COLO668 (cell line): ENCODE measurements at regions not wholly inside any gene's neighbourhood (a gene's known extent, or its start where the extent isn't known, plus 50 kb on each side); places are given as distances from the start of the nearest gene placed in this dataset.

Source experiments
- DNase-seq: peaks from one replicate; lab custom pipeline; 2025; ENCODE audit not compliant: unreplicated experiment; lab: John Stamatoyannopoulos, UW

DNA sequence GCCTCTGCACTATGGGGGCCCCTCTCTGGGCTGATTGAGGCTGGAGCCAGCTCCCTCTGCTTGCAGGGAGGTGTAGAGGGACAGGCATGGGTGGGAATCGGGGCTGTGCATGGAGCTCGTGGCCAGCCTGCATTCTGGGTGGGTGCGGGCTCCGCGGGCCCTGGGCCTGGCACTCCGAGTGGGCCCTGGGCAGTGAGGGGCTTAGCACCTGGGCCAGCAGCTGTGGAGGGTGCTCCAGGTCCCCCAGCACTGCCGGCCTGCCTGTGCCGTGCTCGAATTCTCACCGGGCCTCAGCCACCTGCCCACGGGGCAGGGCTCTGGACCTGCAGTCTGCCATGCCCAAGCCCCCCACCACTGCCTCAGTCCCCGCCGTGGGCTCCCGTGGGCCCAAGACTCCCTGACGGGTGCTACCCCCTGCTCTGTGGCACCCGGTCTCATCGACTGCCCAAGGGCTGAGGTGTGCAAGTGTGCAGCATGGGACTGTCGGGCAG, 681.2 kb downstream of the PDHA2 start:
- no peak for DNase-seq

DNA sequence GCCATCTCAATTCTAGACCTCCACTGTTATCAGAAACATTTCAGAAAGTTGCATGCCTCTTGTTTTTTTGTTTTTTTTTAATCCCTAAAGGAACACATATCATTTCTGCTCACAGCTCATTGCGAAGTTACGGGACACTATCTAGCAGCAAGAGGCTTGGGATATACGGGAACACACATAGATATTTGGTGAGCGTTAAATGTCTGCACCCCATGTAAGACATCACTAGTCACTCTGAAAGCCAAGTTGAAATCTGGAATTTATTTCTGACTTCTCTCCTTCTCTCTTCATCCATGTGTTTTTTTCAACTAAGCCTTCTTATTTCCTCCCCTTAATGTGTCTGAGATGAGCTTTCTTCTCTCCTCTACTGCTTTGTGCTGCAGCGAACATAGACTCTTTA, 683.7 kb downstream of the PDHA2 start:
- DNase-seq = no peak

DNA sequence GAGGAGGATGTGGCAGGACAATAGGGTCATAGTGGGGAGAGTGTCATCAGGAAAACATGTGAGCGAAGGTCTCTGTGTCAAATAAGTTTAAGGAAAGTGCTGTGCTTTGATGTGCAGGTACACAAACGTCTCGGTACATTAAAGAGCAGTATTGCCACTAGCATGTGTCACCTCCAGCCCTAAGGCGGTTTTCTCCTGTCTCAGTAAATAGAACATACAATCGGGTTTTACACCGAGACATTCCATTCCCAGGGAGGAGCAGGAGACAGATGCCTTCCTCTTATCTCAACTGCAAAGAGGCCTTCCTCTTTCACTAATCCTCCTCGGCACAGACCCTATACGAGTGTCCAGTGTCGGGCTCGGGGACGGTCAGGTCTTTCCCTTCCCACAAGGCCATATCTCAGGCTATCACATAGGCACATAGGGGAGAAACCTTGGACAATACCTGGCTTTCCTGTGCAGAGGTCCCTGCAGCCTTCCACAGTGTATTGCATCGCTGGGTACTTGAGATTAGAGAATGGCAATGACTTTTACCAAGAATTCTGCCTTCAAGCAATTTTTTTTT, 684.5 kb downstream of the PDHA2 start:
- DNase-seq = no peak

DNA sequence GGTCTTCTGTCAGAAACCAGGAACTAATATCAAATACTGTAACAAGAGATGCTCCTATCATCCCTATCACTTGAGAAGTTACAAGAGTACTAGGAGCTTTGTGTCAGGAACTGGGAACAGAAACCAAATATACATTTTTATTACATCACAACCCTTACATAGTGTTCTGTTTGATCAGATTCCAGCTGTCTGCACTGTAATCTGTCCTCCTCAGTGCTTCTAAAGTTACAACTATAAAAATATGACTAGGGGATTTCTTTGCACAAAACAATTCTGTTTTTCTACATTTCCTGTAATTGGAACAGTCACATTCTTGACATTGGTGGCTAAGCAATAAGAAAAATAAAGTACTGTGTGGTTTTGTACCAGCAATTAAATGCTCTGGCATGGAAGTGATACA, 686.0 kb downstream of the PDHA2 start:
- DNase-seq = no peak

DNA sequence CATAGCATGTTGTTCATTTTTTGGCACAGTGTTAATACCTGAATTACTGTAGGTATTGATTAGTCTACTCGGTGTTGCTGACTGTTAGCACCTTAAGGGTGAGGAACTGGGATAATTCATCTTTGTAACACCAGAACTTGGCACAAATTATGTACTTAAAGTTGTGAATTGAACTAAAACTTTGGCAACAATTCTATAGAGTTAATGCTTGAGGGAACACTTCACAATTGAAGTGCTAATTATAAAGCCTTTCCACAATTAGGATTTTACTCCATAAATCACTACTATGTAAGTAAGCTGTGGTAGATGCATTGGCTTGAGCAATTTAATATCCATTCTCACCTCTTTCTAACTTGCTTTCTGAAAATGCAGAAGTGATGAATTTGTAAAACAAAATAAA, 686.7 kb downstream of the PDHA2 start:
- DNase-seq = no peak

DNA sequence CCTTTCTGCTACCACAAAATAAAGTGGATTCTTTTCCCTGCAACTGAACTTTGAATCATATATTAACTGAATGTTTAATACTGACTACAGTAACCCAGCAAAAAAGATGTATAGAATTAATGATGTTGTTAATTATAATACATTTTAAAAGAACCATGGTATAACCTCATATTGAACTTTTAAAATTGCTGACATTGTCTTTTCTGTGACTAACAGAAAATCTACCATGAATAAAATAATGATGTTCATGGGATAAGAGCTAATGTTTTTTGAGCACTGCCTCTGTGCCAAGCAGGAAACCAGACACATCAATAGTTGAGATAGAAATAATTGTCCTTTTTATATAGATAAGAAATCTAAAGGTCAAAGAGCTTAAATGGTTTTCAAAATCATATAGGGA, 691.9 kb downstream of the PDHA2 start:
- no peak for DNase-seq

DNA sequence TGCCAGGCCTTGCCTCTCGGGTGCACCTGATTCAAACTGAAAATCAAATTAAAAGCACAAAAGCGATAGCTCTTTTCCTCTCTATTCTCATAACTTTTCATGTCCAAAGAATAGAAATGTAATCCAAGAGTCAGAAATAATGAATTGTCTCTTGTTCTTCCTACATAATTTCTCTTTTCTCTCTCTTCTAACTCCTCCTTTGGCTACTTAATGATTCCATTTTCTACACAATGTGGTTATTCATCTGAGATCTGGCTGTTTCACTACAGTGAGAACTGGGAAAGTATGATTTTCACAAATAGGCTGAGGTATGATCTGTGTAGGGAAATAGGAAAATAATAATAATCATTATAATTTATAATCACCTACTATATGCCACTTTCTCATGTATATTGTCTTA, 703.5 kb downstream of the PDHA2 start:
- no peak for DNase-seq

DNA sequence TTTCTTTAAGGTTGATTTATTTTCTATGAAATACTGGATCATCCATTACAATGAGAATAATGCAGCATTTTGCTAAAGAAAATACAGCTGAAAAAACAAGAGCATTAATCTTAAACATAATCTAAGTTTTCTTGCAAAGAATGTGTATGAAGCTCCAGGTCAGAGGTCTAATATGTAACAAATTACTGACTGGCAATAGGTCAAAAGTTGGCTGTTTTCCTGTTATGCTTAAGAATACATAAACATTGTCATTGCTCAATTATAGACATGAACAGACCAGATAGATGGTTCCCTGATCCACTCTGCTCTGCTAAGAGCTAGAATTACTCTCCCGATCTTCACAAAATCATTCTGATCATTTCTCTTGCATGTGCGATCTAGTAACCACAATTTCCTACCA, 718.6 kb downstream of the PDHA2 start:
- no peak for DNase-seq

DNA sequence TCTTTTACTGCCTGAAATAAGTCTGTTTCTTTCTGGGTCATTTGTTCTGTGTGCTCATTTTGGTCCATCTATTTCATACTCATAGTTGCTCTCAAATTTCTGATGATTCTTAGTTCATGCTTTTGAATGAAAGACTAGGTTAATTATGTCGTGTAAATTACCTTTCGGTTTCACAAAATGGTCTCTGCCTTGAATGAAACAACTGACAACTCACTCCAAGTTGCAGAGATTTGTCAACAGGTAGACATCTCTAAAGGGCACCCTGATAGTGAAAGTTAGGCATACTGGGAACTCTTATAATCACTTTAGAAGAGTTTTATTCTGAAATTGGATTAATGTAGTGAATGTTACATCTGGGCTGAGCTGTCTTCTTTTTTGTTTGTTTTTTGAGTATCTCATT, 726.9 kb downstream of the PDHA2 start:
- no peak for DNase-seq

DNA sequence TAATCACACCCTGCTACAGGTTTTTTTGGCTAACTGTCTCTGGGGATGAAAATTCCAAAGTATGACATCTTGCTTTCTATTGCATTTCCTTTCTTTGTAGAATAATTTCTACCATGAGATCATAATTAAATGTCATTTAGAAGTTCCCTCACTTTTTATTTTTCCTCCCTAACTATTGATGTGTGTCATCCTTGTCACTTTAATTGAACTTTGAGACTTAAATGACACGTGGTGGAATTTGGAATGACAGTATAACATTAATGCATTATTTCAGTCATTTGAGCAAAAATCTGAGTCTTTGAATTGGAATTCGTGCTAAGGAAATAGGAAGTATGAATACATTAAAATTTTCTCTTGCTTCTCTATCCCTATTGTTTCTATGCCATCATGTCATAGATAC, 745.4 kb downstream of the PDHA2 start:
- no peak for DNase-seq

DNA sequence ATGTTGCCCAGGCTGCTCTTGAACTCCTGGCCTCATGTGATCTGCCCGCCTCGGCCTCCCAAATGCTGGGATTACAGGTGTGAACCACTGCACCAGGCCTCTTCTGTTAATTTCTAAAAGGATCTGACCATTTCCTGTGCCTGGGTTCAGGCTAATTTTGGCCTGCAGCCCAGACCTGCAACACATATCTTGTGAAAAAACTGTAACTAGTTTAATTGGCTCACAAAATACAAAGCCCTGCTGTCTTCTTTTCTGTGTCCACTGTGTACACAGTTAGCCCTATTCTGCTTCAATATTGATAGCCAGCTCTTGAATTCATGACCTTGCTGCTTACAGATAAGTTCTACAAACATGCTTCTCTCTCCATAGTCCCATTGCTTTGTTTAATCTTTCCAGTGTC, 753.5 kb downstream of the PDHA2 start:
- DNase-seq = no peak

DNA sequence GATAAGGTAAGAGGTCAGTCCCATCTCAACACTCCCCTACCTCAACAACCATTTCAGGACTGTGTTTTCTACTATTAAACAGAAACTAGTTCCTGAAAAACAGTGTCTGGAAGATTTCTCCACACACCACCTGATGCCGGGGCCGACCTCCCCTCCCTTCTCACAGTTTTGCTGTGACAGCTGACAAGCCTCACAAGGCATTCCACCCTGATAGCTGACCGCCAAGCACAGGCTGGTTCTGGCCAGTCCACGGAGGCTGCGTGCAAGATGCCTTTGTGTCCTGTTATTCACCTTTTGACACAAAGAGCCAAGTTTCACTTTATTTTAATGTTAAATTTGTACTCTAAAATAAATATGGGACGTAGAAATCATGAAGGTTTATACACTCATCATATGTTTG, 758.6 kb downstream of the PDHA2 start:
- DNase-seq = no peak

DNA sequence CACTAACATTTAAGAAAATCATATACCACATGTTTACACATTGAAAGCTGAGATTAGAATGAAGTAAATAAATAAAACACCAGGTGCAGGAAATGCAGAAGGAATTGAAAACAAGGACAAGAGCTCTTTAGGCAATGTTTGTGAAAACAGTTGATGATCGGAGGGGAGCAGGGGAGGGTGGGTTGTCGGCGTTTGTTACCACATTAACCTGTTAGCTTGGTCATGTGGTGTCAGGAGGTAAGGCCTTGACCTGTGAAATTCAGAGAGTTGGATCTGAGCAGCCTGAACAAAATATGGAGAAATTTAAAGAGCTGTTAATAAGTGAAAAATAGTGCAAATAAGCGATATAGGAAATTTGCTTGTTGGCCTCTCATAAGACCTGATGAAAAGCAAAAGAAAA, 759.9 kb downstream of the PDHA2 start:
- no peak for DNase-seq

DNA sequence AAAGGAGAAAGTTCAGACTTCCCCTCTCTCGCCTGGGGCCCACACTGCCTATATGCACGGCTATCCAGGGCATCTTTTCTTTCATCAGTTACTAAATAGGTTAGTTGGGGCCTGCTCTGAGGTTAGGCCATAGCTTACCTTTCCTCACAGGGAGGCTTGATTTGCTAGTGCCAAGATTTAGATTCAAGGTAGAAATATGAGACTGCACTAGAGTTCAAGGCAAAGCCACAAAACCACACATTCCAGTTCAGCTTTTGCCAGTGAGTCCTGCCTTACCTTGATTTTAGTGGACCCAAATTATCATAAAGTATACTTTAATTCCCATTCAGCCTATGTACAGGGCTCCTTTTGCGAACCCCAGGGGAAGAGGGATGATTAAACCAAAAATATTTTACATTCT, 762.8 kb downstream of the PDHA2 start:
- no peak for DNase-seq

DNA sequence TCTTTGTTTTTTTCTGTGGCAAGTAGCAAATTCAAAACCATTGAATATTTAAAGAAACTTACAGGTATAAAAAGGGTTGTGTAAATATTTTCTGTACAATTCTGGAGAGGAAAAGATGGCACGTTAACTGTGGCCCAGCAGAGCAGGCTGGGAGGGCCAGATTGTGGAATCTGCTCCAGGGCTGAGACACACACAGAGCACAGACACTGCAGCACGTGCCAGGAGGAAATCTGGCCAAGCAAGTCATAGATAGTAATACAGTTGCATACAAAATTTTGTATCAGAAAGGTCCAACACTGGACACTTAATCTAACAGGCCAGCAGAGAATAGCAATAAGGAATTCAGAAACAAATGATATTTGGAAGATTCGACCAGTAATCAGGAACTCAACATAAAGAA, 763.7 kb downstream of the PDHA2 start:
- no peak for DNase-seq

DNA sequence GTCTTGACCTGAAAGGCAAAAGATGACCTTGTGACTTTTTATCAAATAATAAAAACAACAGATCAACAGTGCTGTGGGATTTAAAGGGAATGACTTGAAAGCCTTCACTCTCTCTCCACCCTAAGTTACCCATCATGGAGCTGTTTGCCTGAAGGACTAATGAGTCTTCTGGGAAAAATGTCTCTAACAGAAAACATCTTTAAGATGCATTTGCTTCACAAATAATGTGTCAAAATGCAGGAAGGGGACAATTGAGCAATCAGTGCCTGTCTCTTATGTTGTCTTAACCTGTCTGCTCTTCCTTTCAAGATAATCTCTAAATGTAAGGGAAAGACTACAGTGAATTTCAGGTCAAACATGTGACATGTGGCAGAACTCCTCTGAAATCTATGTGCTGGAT, 766.6 kb downstream of the PDHA2 start:
- no peak for DNase-seq

DNA sequence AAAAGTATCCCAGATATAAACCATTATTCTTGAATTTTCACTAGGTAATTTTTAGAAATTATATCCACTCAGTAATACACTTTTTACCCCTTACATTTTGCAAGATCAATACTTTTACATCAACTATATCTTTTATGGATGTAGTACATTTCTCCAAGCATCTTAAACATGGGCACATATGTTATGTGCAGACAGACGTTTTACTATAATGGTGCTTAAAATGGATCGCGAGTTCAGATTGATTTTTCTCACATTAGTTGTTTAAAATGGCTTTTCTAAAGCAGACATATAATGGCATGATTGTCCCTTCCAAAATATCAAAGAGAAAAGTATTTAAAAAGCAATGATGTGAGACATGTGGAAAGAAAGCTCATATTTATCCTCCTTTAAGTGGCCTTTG, 786.1 kb downstream of the PDHA2 start:
- no peak for DNase-seq

DNA sequence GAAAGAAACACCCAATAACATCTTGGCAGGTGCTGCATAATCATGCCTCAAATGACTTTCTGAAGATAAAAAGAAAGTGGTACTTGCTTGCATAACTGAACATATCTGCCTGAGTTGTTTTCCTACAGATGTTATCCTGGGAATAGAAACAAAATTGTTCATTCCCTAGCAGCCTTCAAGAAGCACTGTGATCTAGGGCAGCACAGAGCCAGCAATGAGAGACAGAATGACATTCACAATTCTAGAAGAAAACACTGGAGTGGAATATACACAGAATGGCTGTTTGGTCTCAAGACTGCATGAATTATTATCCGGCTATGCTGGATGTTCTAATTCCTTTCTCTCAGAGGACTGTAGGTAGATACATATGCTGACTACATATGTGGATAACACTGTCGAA, 790.9 kb downstream of the PDHA2 start:
- DNase-seq = no peak

DNA sequence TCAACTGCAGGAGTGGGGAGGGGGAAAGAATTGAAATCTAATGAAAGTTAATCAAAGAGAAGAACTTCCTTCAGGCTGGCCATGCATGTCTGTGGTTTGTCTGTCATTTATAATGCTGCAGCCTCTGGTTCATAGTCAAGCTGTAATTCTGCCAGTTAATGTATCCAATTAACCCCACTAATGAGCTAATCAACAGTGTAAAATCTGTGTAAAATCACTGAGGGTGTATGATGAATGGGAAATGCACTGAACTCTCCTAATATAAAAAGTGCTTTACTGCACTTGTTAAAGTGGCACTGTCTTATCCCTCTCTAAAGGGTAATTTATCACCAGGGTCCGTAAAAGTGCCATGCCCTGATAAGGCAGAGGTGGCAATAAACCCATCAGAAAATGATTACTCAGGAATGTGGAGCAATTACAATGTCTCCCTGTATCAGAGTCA, 798.1 kb downstream of the PDHA2 start:
- no peak for DNase-seq

DNA sequence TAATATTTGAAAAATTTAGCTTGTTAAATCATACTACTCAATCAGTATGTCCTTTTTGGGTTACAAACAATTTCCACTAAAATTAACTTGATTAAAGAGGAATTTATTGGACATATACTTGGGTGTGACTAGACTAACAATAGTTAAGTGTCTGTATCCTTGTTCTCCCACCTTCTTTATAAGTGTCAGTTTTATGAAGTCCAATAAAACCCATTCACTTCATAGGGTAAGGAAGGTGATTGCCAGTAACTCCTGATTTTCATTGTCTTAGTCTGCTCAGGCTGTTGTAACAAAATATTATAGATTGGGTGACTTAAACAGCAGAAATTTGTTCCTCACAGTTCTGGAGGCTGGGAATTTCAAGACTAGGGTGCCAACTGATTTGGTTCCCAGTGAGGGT, 800.0 kb downstream of the PDHA2 start:
- no peak for DNase-seq

DNA sequence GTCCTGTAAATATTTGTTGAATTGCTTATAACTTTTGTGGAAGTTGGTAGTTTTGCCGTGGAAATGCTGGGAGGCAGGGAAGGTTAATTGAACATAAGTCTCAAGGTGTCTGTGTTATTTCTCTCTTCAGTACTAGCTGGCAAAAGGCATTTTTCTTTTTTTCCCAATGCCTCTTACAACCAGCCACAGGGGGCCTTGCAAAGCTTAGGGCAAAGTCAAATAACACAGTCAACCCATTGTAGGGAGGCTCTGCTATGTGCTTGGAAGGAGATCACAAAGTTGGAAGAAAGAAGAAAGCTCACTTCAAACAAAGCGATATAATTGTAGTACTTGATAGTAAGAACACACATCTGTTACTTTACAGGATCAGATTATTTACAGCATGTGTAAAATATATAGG, 802.6 kb downstream of the PDHA2 start:
- no peak for DNase-seq

DNA sequence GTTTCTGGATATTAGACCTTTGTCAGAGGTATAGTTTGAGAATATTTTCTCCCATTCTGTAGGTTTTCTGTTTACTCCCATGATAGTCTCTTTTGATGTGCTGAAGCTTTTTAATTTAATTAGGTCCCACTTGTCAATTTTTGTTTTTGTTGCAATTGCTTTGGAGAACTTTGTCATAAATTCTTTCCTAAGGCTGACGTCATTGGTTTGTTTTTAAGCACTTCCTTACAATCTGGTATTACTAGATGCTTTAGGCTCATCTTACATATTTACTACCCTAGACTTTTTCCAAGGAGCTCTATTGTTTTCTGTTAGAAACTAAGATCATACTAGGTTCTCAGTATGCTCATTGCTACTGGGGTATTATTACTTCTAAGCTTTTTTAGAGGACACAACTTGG, 806.3 kb downstream of the PDHA2 start:
- no peak for DNase-seq

DNA sequence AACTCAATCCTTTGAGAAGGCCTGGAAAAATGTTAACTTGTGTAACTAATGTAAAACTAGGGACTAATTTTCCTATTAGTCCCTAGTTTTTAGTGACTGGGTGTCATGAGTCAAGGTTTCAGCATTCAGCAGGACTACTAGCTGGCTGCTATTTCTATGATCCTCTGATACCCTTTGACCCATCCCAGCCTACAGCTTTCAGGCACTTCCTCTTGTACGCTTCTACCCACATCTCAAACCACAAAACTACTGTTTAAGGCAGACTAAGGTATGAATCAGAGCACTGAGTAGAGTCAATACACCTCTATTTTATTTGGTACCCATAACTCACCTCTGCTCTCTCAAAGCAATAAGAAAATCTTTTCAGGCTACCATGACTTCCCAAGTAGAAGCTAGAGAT, 809.6 kb downstream of the PDHA2 start:
- DNase-seq = no peak

DNA sequence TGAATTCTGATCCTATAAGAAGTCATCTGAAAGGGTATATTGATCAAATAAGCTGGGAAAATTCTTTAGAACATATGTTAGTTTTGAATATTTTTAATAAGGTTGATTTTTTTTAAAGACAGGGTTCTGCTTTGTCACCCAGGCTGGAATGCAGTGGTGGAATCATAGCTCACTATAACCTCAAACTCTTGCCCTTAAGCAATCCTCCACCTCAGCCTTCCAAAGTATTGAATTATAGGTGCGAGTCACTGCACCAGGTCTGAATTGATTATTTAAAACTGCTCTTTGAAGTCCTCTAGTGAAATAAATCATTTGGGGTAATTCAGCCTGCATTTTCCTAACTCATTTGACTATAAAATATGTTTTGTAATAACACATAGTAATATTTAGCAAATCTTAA, 812.3 kb downstream of the PDHA2 start:
- DNase-seq = no peak
